B cell (primary cell): ENCODE measurements at regions not wholly inside any gene's neighbourhood (a gene's known extent, or its start where the extent isn't known, plus 50 kb on each side); places are given as distances from the start of the nearest gene placed in this dataset.

Experiments used
- ATAC-seq: fragments of 200-7000 bp; cut with Tn5 transposase; one replicate; pipeline ENCODE4 v1.10.0; 2021; ENCODE audit warnings: low read depth, mild to moderate bottlenecking, moderate number of reproducible peaks, moderate library complexity
- CTCF ChIA-PET: fragments of 350-600 bp; sonication (Branson Sonifier 250); formaldehyde crosslinking; loops from one replicate; lab custom pipeline; 2021; ENCODE audit warnings: antibody characterized with exemption, inconsistent platforms; lab: Charles Lee
- POLR2A ChIA-PET: fragments of 350-600 bp; sonication (Branson Sonifier 250); formaldehyde crosslinking; loops from one replicate; lab custom pipeline; 2021; ENCODE audit warnings: antibody characterized with exemption; lab: Charles Lee
- DNase-seq: peaks from one replicate; pipeline ENCODE4 v3.0.0; 2013
- H2AFZ ChIP-seq: 2 replicates; pipeline ENCODE4 v1.6.1; 2012; ENCODE audit warnings: mild to moderate bottlenecking, low read depth, low read length; ENCODE audit not compliant: insufficient read depth, poor library complexity, severe bottlenecking
- H3K27ac ChIP-seq, 2 donors: 1 replicate in 1 of 2; 2 replicates in 1 of 2; pipeline ENCODE4 v1.5.1; 2012 to 2013; ENCODE audit warnings: low read length in 2 of 2, mild to moderate bottlenecking in 2 of 2, moderate library complexity in 1 of 2
- H3K27me3 ChIP-seq, 4 experiments: fragments of 200-600 bp in 1 of 4; sonication (generic) in 1 of 4; replicated peaks in 1 of 4; 1 replicate in 2 of 4; 2 replicates in 2 of 4; pipeline versions ENCODE4 v1.6.1 to v1.7.0; 2013 to 2016; ENCODE audit warnings: low read length in 3 of 4, mild to moderate bottlenecking in 2 of 4, mixed read lengths in 1 of 4, moderate library complexity in 1 of 4; ENCODE audit not compliant: insufficient read depth in 4 of 4, control insufficient read depth in 3 of 4; ENCODE audit errors: control extremely low read depth in 1 of 4
- H3K36me3 ChIP-seq, 2 experiments: replicated peaks in 1 of 2; 1 replicate in 1 of 2; 2 replicates in 1 of 2; pipeline versions ENCODE4 v1.6.1 to v1.7.1; 2013; ENCODE audit warnings: low read length in 1 of 2; ENCODE audit not compliant: insufficient read depth in 2 of 2, control insufficient read depth in 1 of 2; ENCODE audit errors: control extremely low read depth in 1 of 2, extremely low read depth in 1 of 2
- H3K4me1 ChIP-seq, 2 donors: fragments of 200-600 bp in 1 of 2; sonication (generic) in 1 of 2; 1 replicate in 1 of 2; 2 replicates in 1 of 2; pipeline versions ENCODE4 v1.5.1 to v1.6.1; 2013 to 2017; ENCODE audit warnings: low read length in 2 of 2; ENCODE audit not compliant: control insufficient read depth in 2 of 2, insufficient read depth in 2 of 2
- H3K4me2 ChIP-seq: replicated peaks from 2 replicates; pipeline ENCODE3; 2012; ENCODE audit warnings: mild to moderate bottlenecking, low read depth, low read length; ENCODE audit not compliant: poor library complexity, severe bottlenecking
- H3K4me3 ChIP-seq, 5 experiments: fragments of 200-600 bp in 1 of 5; sonication (generic) in 1 of 5; 1 replicate in 3 of 5; 2 replicates in 2 of 5; pipeline versions ENCODE4 v1.5.1 to v1.7.0; 2011 to 2016; ENCODE audit warnings: low read length in 4 of 5, mild to moderate bottlenecking in 4 of 5, low read depth in 2 of 5, control low read depth in 1 of 5, moderate library complexity in 1 of 5; ENCODE audit not compliant: insufficient read depth in 1 of 5; ENCODE audit errors: control extremely low read depth in 1 of 5, extremely low read depth in 1 of 5
- H3K79me2 ChIP-seq: fragments of 200-600 bp; sonication (generic); one replicate; pipeline ENCODE4 v1.6.0; 2016; ENCODE audit warnings: low read length; ENCODE audit not compliant: control insufficient read depth, insufficient read depth
- H3K9ac ChIP-seq: fragments of 200-600 bp; sonication (generic); 2 replicates; pipeline ENCODE4 v1.6.1; 2017; ENCODE audit warnings: mild to moderate bottlenecking, low read length, moderate library complexity
- H3K9me3 ChIP-seq, 3 donors: one replicate each; pipeline versions ENCODE4 v1.6.1 to v1.7.1; 2013; ENCODE audit warnings: low read length in 2 of 3; ENCODE audit not compliant: control insufficient read depth in 2 of 3, insufficient read depth in 1 of 3; ENCODE audit errors: control extremely low read depth in 1 of 3
- H4K20me1 ChIP-seq: 2 replicates; pipeline ENCODE4 v1.6.0; 2012; ENCODE audit warnings: mild to moderate bottlenecking, low read length; ENCODE audit not compliant: insufficient read depth, control insufficient read depth, poor library complexity, severe bottlenecking
- H3K27ac Mint-ChIP-seq: one replicate; pipeline ENCODE4 v1.8.0; 2021; ENCODE audit warnings: mixed read lengths
- H3K27me3 Mint-ChIP-seq: one replicate; pipeline ENCODE4 v1.8.0; 2021; ENCODE audit warnings: mixed read lengths
- H3K4me1 Mint-ChIP-seq: one replicate; pipeline ENCODE4 v1.8.0; 2021; ENCODE audit warnings: mixed read lengths
- H3K4me3 Mint-ChIP-seq: one replicate; pipeline ENCODE4 v1.8.0; 2021; ENCODE audit warnings: mixed read lengths
- H3K9me3 Mint-ChIP-seq: one replicate; pipeline ENCODE4 v1.8.0; 2022; ENCODE audit warnings: mixed read lengths; ENCODE audit not compliant: insufficient read depth
- EZH2 ChIP-seq: IDR thresholded peaks from 2 replicates; pipeline ENCODE4 v1.6.1; 2012; ENCODE audit warnings: borderline replicate concordance, low read depth, mild to moderate bottlenecking, moderate library complexity, low read length; ENCODE audit not compliant: insufficient read depth, poor library complexity, severe bottlenecking
- whole genome bisulfite sequencing: methylation state at CpG from one replicate; pipeline ENCODE4 v1.1.5; 2013; ENCODE audit warnings: missing lambda C conversion rate; ENCODE audit not compliant: insufficient coverage; 5-methylcytosine and 5-hydroxymethylcytosine counted together
- intact Hi-C: fragments of 100-400 bp; cut with micrococcal nuclease; formaldehyde crosslinking; loops from one replicate; pipeline ENCODE4 v1.10.0; 2022
- TF ChIP-seq, protein P1 (sequence below): fragments of 200-600 bp; IDR thresholded peaks from one replicate; pipeline ENCODE4 v1.8.0; 2022; ENCODE audit warnings: antibody characterized with exemption, mild to moderate bottlenecking

DNA sequence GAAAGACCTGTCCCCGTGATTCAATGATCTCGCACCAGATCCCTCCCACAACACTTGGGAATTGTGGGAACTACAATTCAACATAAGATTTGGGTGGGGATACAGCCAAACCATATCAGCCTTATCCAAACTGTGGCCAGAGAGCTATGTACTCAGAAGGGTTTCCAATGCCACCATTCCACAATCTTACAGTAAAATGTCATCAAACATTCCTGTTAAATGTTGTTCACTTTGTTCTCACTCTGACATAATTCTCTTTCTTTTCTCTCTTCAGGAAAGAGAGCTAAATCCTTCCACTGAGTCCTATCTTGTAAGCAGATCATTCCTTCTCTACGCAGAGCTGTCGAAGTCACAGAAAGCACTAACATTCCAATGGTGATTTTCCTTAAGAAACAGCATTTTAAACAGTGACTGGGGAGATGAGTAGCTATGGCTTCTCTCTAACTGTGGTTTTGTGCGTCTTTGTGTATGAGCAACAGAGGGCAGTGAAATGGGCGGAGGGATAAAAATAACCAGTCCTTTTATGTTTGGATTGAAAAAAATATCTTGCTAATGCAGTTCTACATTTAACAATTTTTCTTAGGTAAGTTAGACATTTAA is 684.7 kb downstream of the EPHA4 start:
- H3K79me2 ChIP-seq = no peaks in the 10 kb centered on the region
- ATAC-seq (no peak), DNase-seq (no peak)
- WGBS = no CpG with 5 or more reads among the region's 6 CpGs
- H3K9me3 ChIP-seq = peaks cover 0 to 2% (median 0%) of the 10 kb centered on the region in 3 donors
- no peaks in the 10 kb centered on the region for H3K36me3 ChIP-seq
- H3K9me3 Mint-ChIP-seq = no peaks in the 10 kb centered on the region
- no peak overlapping the region for H3K4me3 ChIP-seq
- no peak overlapping the region for H2AFZ ChIP-seq
- intact Hi-C loops = no loop called here
- H3K27ac Mint-ChIP-seq = no peak overlapping the region
- no peak overlapping the region for H3K9ac ChIP-seq
- peaks cover 13% of the 10 kb centered on the region for H3K27me3 Mint-ChIP-seq
- H3K4me2 ChIP-seq = no peak overlapping the region
- H3K27me3 ChIP-seq = no peaks in the 10 kb centered on the region
- POLR2A ChIA-PET = no interaction called here
- H4K20me1 ChIP-seq = no peaks in the 10 kb centered on the region
- CTCF ChIA-PET = interaction anchor here (0.6 kb wide), 1 partner anchor 10 kb away, joined by 3 read pairs; no protein-coding TSS in a partner anchor
- H3K4me3 Mint-ChIP-seq = no peak overlapping the region
- H3K4me1 Mint-ChIP-seq = no peaks in the 10 kb centered on the region
- TF ChIP-seq, protein P1, sequence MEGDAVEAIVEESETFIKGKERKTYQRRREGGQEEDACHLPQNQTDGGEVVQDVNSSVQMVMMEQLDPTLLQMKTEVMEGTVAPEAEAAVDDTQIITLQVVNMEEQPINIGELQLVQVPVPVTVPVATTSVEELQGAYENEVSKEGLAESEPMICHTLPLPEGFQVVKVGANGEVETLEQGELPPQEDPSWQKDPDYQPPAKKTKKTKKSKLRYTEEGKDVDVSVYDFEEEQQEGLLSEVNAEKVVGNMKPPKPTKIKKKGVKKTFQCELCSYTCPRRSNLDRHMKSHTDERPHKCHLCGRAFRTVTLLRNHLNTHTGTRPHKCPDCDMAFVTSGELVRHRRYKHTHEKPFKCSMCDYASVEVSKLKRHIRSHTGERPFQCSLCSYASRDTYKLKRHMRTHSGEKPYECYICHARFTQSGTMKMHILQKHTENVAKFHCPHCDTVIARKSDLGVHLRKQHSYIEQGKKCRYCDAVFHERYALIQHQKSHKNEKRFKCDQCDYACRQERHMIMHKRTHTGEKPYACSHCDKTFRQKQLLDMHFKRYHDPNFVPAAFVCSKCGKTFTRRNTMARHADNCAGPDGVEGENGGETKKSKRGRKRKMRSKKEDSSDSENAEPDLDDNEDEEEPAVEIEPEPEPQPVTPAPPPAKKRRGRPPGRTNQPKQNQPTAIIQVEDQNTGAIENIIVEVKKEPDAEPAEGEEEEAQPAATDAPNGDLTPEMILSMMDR = no peak
- TF ChIP-seq EZH2 = no peak
- no peak overlapping the region for H3K27ac ChIP-seq
- H3K4me1 ChIP-seq = no peaks in the 10 kb centered on the region

DNA sequence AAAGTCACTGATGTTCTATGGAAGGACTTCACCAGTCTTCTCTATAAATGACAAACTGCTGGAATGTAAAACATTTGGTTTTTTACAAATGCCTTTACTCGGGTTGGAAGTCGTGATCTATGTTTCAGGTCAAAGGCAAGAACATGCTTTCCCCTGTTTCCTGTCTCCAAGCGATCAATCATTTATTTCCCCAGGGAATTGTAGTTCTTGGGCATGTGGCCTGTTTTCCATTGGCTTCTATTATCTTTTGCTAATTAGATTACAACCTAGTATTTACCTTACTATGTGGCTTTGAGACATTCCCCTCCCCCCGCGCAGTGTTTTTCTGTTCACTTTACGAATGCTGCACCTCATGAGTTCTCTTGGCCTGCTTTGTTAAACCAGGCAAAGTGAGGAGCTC is 684.2 kb downstream of the EPHA4 start:
- no peak for ATAC-seq
- H3K27me3 Mint-ChIP-seq = peaks cover 13% of the 10 kb centered on the region
- Histone ChIP-seq H3K27me3 (no peaks in the 10 kb centered on the region), H3K27ac (no peak overlapping the region), H3K36me3 (no peaks in the 10 kb centered on the region), H3K4me2 (no peak overlapping the region), H3K9ac (no peak overlapping the region), H3K4me3 (no peak overlapping the region), H3K9me3 (peaks cover 0 to 2% (median 0%) of the 10 kb centered on the region in 3 donors), H3K4me1 (no peaks in the 10 kb centered on the region), H3K79me2 (no peaks in the 10 kb centered on the region), H4K20me1 (no peaks in the 10 kb centered on the region), H2AFZ (no peak overlapping the region)
- H3K9me3 Mint-ChIP-seq = no peaks in the 10 kb centered on the region
- CTCF ChIA-PET = interaction anchor here (0.6 kb wide), 1 partner anchor 10 kb away, joined by 3 read pairs; no protein-coding TSS in a partner anchor
- no peaks in the 10 kb centered on the region for H3K4me1 Mint-ChIP-seq
- H3K4me3 Mint-ChIP-seq = no peak overlapping the region
- POLR2A ChIA-PET = no interaction called here
- DNase-seq = no peak
- no peak overlapping the region for H3K27ac Mint-ChIP-seq
- intact Hi-C loops = no loop called here
- 100% methylated on average over 2 of the region's 6 CpGs for WGBS
- TF ChIP-seq EZH2 = no peak
- TF ChIP-seq, protein P1 = no peak
